Karpas-422 (cell line): ENCODE measurements at regions not wholly inside any gene's neighbourhood (a gene's known extent, or its start where the extent isn't known, plus 50 kb on each side); places are given as distances from the start of the nearest gene placed in this dataset.

Experiments
- DNase-seq: peaks from one replicate; pipeline ENCODE4 v3.0.0-alpha.2; 2015
- H2AFZ ChIP-seq: fragments of 200-600 bp; sonication (generic); 2 replicates; pipeline ENCODE4 v1.6.1; 2014; ENCODE audit warnings: antibody characterized with exemption, low read length, mixed read lengths
- H3K27ac ChIP-seq: fragments of 200-600 bp; sonication (generic); 2 replicates; pipeline ENCODE4 v1.5.1; 2014; ENCODE audit warnings: mild to moderate bottlenecking, low read length, moderate library complexity
- H3K27me3 ChIP-seq: fragments of 200-600 bp; sonication (generic); 2 replicates; pipeline ENCODE4 v1.6.1; 2014; ENCODE audit warnings: low read length, mixed read lengths
- H3K36me3 ChIP-seq: fragments of 200-600 bp; sonication (generic); 2 replicates; pipeline ENCODE4 v1.6.1; 2014; ENCODE audit warnings: low read length, mixed read lengths; ENCODE audit not compliant: insufficient read depth
- H3K4me1 ChIP-seq: fragments of 200-600 bp; sonication (generic); 2 replicates; pipeline ENCODE4 v1.6.1; 2014; ENCODE audit warnings: mild to moderate bottlenecking, low read length, mixed read lengths
- H3K4me2 ChIP-seq: fragments of 200-600 bp; sonication (generic); 2 replicates; pipeline ENCODE4 v1.6.1; 2014; ENCODE audit warnings: low read length, low read depth, mild to moderate bottlenecking; ENCODE audit not compliant: poor library complexity, severe bottlenecking
- H3K4me3 ChIP-seq: fragments of 200-600 bp; sonication (generic); 2 replicates; pipeline ENCODE4 v1.5.1; 2014; ENCODE audit warnings: mild to moderate bottlenecking, antibody characterized with exemption, low read length, mixed read lengths
- H3K79me2 ChIP-seq: fragments of 200-600 bp; sonication (generic); 2 replicates; pipeline ENCODE4 v1.6.1; 2014; ENCODE audit warnings: mild to moderate bottlenecking, low read length, mixed read lengths
- H3K9ac ChIP-seq: fragments of 200-600 bp; sonication (generic); 2 replicates; pipeline ENCODE4 v1.6.0; 2014; ENCODE audit warnings: low read length
- H3K9me2 ChIP-seq: fragments of 200-600 bp; sonication (generic), shearing (Covaris generic); replicated peaks from 2 replicates; pipeline ENCODE4 v1.6.0; 2014; ENCODE audit warnings: mild to moderate bottlenecking, low read length, moderate library complexity; ENCODE audit not compliant: insufficient read depth
- H3K9me3 ChIP-seq: fragments of 300-700, 200-600 bp; sonication (generic); 2 replicates; pipeline ENCODE4 v1.6.1; 2014; ENCODE audit warnings: low read length, mixed read lengths
- H4K20me1 ChIP-seq: fragments of 200-600 bp; sonication (generic); 2 replicates; pipeline ENCODE4 v1.6.1; 2014; ENCODE audit warnings: mild to moderate bottlenecking, antibody characterized with exemption, low read length, low read depth; ENCODE audit not compliant: insufficient read depth

GRCh38 chr3:166478356-166478755, 641.1 kb upstream of the BCHE start:
- no peaks in the 10 kb centered on the region for H3K4me1 ChIP-seq
- no peak overlapping the region for H2AFZ ChIP-seq
- H3K27ac ChIP-seq: no peak overlapping the region
- H3K79me2 ChIP-seq: no peaks in the 10 kb centered on the region
- H3K9me2 ChIP-seq: no peaks in the 10 kb centered on the region
- no peaks in the 10 kb centered on the region for H4K20me1 ChIP-seq
- H3K4me2 ChIP-seq: no peak overlapping the region
- no peaks in the 10 kb centered on the region for H3K9me3 ChIP-seq
- DNase-seq: no peak
- no peaks in the 10 kb centered on the region for H3K36me3 ChIP-seq
- no peak overlapping the region for H3K4me3 ChIP-seq
- H3K27me3 ChIP-seq: no peaks in the 10 kb centered on the region
- no peak overlapping the region for H3K9ac ChIP-seq

GRCh38 chr3:166473501-166473900, 636.3 kb upstream of the BCHE start:
- H3K9me2 ChIP-seq: no peaks in the 10 kb centered on the region
- H3K4me2 ChIP-seq: no peak overlapping the region
- no peak for DNase-seq
- H3K4me1 ChIP-seq: no peaks in the 10 kb centered on the region
- no peak overlapping the region for H3K9ac ChIP-seq
- H3K36me3 ChIP-seq: no peaks in the 10 kb centered on the region
- H3K27ac ChIP-seq: no peak overlapping the region
- 0 out of 2 replicates have a peak, but pooled peaks cover 3% of the 10 kb centered on the region for H3K27me3 ChIP-seq
- no peaks in the 10 kb centered on the region for H3K9me3 ChIP-seq
- no peaks in the 10 kb centered on the region for H3K79me2 ChIP-seq
- no peak overlapping the region for H2AFZ ChIP-seq
- no peak overlapping the region for H3K4me3 ChIP-seq
- H4K20me1 ChIP-seq: no peaks in the 10 kb centered on the region

GRCh38 chr3:166472015-166472414, 634.8 kb upstream of the BCHE start:
- Histone ChIP-seq H3K36me3 (no peaks in the 10 kb centered on the region), H3K27ac (no peak overlapping the region), H3K4me3 (no peak overlapping the region), H3K9ac (no peak overlapping the region), H3K9me3 (no peaks in the 10 kb centered on the region), H3K79me2 (no peaks in the 10 kb centered on the region), H3K9me2 (no peaks in the 10 kb centered on the region), H4K20me1 (no peaks in the 10 kb centered on the region), H3K4me2 (no peak overlapping the region), H2AFZ (no peak overlapping the region), H3K4me1 (no peaks in the 10 kb centered on the region), H3K27me3 (0 out of 2 replicates have a peak, but pooled peaks cover 3% of the 10 kb centered on the region)
- DNase-seq: no peak

GRCh38 chr3:166471074-166471767, 634.0 kb upstream of the BCHE start:
- Histone ChIP-seq H3K4me3 (no peak overlapping the region), H3K36me3 (no peaks in the 10 kb centered on the region), H3K4me1 (no peaks in the 10 kb centered on the region), H3K79me2 (no peaks in the 10 kb centered on the region), H2AFZ (no peak overlapping the region), H3K27me3 (0 out of 2 replicates have a peak, but pooled peaks cover 3% of the 10 kb centered on the region), H3K9ac (no peak overlapping the region), H3K9me2 (no peaks in the 10 kb centered on the region), H3K4me2 (no peak overlapping the region), H3K9me3 (no peaks in the 10 kb centered on the region), H3K27ac (no peak overlapping the region), H4K20me1 (no peaks in the 10 kb centered on the region)
- DNase-seq: no peak

DNA sequence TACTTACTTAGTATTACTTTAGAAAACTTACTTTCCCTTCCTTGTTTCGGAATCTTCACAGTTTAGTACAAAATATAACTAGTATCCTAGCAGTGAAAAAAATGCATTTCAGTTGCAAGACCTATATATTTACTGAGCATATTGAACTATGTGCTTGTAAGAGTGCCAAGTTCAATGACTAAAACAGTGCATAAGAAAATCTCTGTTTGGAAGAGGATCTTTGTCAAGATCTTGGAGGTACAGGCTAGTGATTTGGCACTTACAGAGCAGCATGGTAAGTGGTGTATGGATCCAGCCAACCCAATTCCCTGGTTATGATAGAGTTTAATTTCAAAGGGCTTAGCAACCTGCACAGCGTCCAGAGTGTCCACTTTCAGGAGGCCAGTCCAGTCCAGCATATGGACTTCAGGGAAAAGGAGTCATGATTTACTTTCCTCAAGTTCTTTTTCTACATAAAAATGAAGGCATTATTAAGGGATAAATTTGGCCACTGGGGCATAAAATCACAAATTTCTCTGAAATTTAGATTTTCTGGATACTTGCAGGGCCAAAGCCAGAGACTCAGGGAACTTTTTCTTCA, 625.8 kb upstream of the BCHE start:
- Histone ChIP-seq H4K20me1 (no peaks in the 10 kb centered on the region), H3K9me3 (no peaks in the 10 kb centered on the region), H2AFZ (no peak overlapping the region), H3K4me2 (no peak overlapping the region), H3K79me2 (no peaks in the 10 kb centered on the region), H3K27ac (no peak overlapping the region), H3K27me3 (no peaks in the 10 kb centered on the region), H3K9ac (no peak overlapping the region), H3K9me2 (no peaks in the 10 kb centered on the region), H3K36me3 (no peaks in the 10 kb centered on the region), H3K4me3 (no peak overlapping the region), H3K4me1 (no peaks in the 10 kb centered on the region)
- no peak for DNase-seq

DNA sequence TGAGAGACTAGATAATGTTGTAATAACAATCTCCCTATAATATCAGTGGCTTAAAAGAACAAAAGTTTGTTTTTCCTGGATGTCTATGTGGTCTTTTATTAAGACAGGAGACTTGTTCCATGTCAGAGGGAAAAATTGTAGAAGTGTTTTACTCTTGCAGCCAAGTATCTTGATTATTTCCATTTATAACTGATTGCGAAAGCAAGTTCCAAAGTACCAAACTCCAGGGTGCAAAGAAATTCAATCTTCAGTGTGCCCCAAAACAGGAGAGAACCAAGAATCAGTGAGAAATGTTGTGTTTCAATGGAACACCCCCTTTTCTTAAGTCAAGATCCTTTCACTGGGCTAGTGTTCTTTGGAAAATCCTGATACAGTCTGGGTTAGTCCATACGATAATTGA, 624.4 kb upstream of the BCHE start:
- H2AFZ ChIP-seq: no peak overlapping the region

DNA sequence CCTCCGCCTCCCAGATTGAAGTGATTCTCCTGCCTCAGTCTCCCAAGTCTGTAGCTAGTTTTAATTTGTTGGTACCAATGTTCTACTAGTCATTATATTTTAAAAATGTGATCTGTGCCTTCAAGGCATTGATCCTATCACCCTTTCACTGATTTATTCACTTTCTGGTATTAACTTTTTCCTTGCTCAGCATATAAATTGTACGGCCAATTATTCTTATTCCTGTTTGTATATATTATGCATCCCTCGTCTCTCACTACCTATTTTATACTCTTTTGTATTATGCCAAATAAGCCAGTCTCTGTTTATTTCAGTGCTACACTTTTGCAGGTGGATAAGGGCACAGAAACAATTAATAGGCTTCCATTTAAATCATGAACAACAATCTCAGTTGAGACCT, 620.2 kb upstream of the BCHE start:
- Histone ChIP-seq H3K4me3 (no peak overlapping the region), H4K20me1 (no peaks in the 10 kb centered on the region), H3K9ac (no peak overlapping the region), H2AFZ (no peak overlapping the region), H3K27ac (no peak overlapping the region), H3K36me3 (no peaks in the 10 kb centered on the region), H3K9me3 (no peaks in the 10 kb centered on the region), H3K4me2 (no peak overlapping the region), H3K27me3 (no peaks in the 10 kb centered on the region), H3K79me2 (no peaks in the 10 kb centered on the region), H3K4me1 (no peaks in the 10 kb centered on the region), H3K9me2 (no peaks in the 10 kb centered on the region; the same call in 1 of the 2 replicates)
- DNase-seq: no peak

More for the DNA sequence above, 624.4 kb upstream of the BCHE start:
- Histone ChIP-seq H3K4me2 (no peak overlapping the region), H3K9me3 (no peaks in the 10 kb centered on the region), H3K79me2 (no peaks in the 10 kb centered on the region), H3K4me1 (no peaks in the 10 kb centered on the region), H4K20me1 (no peaks in the 10 kb centered on the region), H3K9ac (no peak overlapping the region), H3K27me3 (no peaks in the 10 kb centered on the region), H3K36me3 (no peaks in the 10 kb centered on the region), H3K4me3 (no peak overlapping the region), H3K27ac (no peak overlapping the region), H3K9me2 (no peaks in the 10 kb centered on the region)
- no peak for DNase-seq

GRCh38 chr3:166456286-166456685, 619.1 kb upstream of the BCHE start:
- Histone ChIP-seq H3K4me1 (no peaks in the 10 kb centered on the region), H4K20me1 (no peaks in the 10 kb centered on the region), H3K4me2 (no peak overlapping the region), H3K9ac (no peak overlapping the region), H3K27ac (no peak overlapping the region), H3K4me3 (no peak overlapping the region), H2AFZ (no peak overlapping the region; the same call in 1 of the 2 replicates), H3K9me2 (no peaks in the 10 kb centered on the region; the same call in 1 of the 2 replicates), H3K36me3 (no peaks in the 10 kb centered on the region), H3K79me2 (no peaks in the 10 kb centered on the region), H3K9me3 (no peaks in the 10 kb centered on the region), H3K27me3 (no peaks in the 10 kb centered on the region)
- no peak for DNase-seq
